Loucy (cell line): ENCODE measurements at regions not wholly inside any gene's neighbourhood (a gene's known extent, or its start where the extent isn't known, plus 50 kb on each side); places are given as distances from the start of the nearest gene placed in this dataset.

Source experiments
- H2AFZ ChIP-seq: fragments of 200-600 bp; sonication (generic); 2 replicates; pipeline ENCODE4 v1.6.0; 2016; ENCODE audit warnings: antibody characterized with exemption, mild to moderate bottlenecking, low read length, moderate library complexity
- H3F3A ChIP-seq: fragments of 200-600 bp; 2 replicates; pipeline ENCODE4 v1.6.0; 2016; ENCODE audit warnings: antibody characterized with exemption, low read depth, mild to moderate bottlenecking
- H3K27me3 ChIP-seq: fragments of 200-600 bp; sonication (generic); 2 replicates; pipeline ENCODE4 v1.6.1; 2014; ENCODE audit warnings: low read length, mild to moderate bottlenecking; ENCODE audit not compliant: insufficient read depth, poor library complexity, severe bottlenecking
- H3K36me3 ChIP-seq: fragments of 200-600 bp; sonication (generic); 2 replicates; pipeline ENCODE4 v1.6.1; 2016; ENCODE audit warnings: low read length; ENCODE audit not compliant: insufficient read depth
- H3K4me1 ChIP-seq: fragments of 200-600 bp; sonication (generic); 2 replicates; pipeline ENCODE4 v1.5.1; 2014; ENCODE audit warnings: low read length, mild to moderate bottlenecking; ENCODE audit not compliant: insufficient read depth, poor library complexity, severe bottlenecking
- H3K4me2 ChIP-seq: fragments of 200-600 bp; sonication (generic); 2 replicates; pipeline ENCODE4 v1.6.0; 2014; ENCODE audit warnings: antibody characterized with exemption, low read length, low read depth, mild to moderate bottlenecking; ENCODE audit not compliant: poor library complexity, severe bottlenecking
- H3K4me3 ChIP-seq: fragments of 200-600 bp; sonication (generic); 2 replicates; pipeline ENCODE4 v1.5.1; 2014; ENCODE audit warnings: low read length, mild to moderate bottlenecking, mixed read lengths; ENCODE audit not compliant: poor library complexity, severe bottlenecking
- H3K79me2 ChIP-seq: fragments of 200-600 bp; sonication (generic); 2 replicates; pipeline ENCODE4 v1.6.1; 2014; ENCODE audit warnings: low read length; ENCODE audit not compliant: insufficient read depth
- H3K9ac ChIP-seq: fragments of 200-600 bp; sonication (generic); 2 replicates; pipeline ENCODE4 v1.6.0; 2014; ENCODE audit warnings: mild to moderate bottlenecking, low read depth, low read length, moderate library complexity; ENCODE audit not compliant: poor library complexity, severe bottlenecking
- H3K9me2 ChIP-seq: fragments of 200-600 bp; sonication (generic); replicated peaks from 2 replicates; pipeline ENCODE4 v1.6.1; 2016; ENCODE audit warnings: low read depth, low read length, mixed read lengths
- H3K9me3 ChIP-seq: fragments of 200-600 bp; sonication (generic); 2 replicates; pipeline ENCODE4 v1.6.1; 2014; ENCODE audit warnings: mild to moderate bottlenecking, antibody characterized with exemption, low read length, low read depth; ENCODE audit not compliant: insufficient read depth
- H4K20me1 ChIP-seq: fragments of 200-600 bp; sonication (generic); 2 replicates; pipeline ENCODE4 v1.6.0; 2014; ENCODE audit warnings: antibody characterized with exemption, low read length, mild to moderate bottlenecking; ENCODE audit not compliant: insufficient read depth, poor library complexity, severe bottlenecking
- EZH2phosphoT487 ChIP-seq: fragments of 200-600 bp; IDR thresholded peaks from 2 replicates; pipeline ENCODE4 v1.6.1; 2018; ENCODE audit warnings: antibody characterized with exemption, mild to moderate bottlenecking, moderate library complexity, borderline replicate concordance
- TF ChIP-seq, protein P1 (sequence below): fragments of 200-600 bp; sonication (generic); conservative IDR thresholded peaks from 2 replicates; pipeline ENCODE4 v1.5.1; 2014; ENCODE audit warnings: mild to moderate bottlenecking, antibody characterized with exemption, low read length

DNA sequence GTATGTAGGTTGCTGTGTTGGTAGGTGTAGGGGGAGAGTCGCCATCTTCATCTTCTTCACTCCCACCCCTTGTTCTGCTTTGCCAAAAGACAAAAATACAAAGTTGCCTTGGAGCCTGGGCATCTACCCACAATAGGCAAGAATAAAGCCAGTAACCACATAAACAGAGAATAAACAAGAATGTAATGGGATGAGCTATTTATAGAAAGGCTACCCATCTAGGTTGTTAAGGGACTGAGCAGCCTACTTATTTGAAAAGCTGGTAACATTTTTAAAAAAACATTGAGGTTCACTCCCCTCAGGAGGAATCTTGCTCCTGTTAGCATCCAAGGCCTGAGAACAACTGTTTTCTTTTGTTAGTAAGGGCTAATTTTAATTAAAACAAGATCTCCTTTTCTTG is 301.4 kb upstream of the STXBP5 start:
- H2AFZ ChIP-seq = no peak overlapping the region
- no peak overlapping the region for H3K4me2 ChIP-seq
- H3K9me2 ChIP-seq = no peaks in the 10 kb centered on the region
- H3K9me3 ChIP-seq = no peaks in the 10 kb centered on the region
- TF ChIP-seq, protein P1, sequence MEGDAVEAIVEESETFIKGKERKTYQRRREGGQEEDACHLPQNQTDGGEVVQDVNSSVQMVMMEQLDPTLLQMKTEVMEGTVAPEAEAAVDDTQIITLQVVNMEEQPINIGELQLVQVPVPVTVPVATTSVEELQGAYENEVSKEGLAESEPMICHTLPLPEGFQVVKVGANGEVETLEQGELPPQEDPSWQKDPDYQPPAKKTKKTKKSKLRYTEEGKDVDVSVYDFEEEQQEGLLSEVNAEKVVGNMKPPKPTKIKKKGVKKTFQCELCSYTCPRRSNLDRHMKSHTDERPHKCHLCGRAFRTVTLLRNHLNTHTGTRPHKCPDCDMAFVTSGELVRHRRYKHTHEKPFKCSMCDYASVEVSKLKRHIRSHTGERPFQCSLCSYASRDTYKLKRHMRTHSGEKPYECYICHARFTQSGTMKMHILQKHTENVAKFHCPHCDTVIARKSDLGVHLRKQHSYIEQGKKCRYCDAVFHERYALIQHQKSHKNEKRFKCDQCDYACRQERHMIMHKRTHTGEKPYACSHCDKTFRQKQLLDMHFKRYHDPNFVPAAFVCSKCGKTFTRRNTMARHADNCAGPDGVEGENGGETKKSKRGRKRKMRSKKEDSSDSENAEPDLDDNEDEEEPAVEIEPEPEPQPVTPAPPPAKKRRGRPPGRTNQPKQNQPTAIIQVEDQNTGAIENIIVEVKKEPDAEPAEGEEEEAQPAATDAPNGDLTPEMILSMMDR = no peak
- no peak for TF ChIP-seq EZH2phosphoT487
- H4K20me1 ChIP-seq = no peaks in the 10 kb centered on the region
- peaks cover 6% of the 10 kb centered on the region for H3K4me1 ChIP-seq
- no peaks in the 10 kb centered on the region for H3K79me2 ChIP-seq
- no peak overlapping the region for H3K9ac ChIP-seq
- no peak overlapping the region for H3K4me3 ChIP-seq
- no peaks in the 10 kb centered on the region for H3K27me3 ChIP-seq
- H3F3A ChIP-seq = no peaks in the 10 kb centered on the region
- H3K36me3 ChIP-seq = no peaks in the 10 kb centered on the region

DNA sequence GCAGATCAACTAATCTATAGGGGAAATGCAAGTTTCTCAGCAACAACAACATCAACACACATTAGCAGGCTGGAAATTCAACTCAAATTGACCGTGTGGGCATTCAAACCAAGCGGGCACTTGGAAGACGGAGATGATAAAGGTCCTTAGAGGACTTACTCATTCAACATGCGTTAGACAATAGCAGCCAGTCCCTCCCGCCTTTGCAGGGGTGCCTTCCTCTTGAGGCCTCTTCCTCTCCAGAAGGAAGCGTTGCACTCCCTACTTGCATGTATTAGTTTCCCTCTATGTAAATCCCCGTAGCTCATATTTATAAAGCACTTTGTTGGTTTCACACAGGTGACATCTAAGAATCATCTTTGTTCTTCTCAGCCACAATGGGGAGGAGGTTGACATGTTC is 300.8 kb upstream of the STXBP5 start:
- no peaks in the 10 kb centered on the region for H3K9me2 ChIP-seq
- no peaks in the 10 kb centered on the region for H3K79me2 ChIP-seq
- TF ChIP-seq, protein P1 = no peak
- TF ChIP-seq EZH2phosphoT487 = no peak
- no peaks in the 10 kb centered on the region for H3K9me3 ChIP-seq
- no peak overlapping the region for H3K9ac ChIP-seq
- H3K27me3 ChIP-seq = no peaks in the 10 kb centered on the region
- no peak overlapping the region for H2AFZ ChIP-seq
- no peaks in the 10 kb centered on the region for H3K36me3 ChIP-seq
- peaks cover 6% of the 10 kb centered on the region for H3K4me1 ChIP-seq
- H3K4me3 ChIP-seq = no peak overlapping the region
- no peaks in the 10 kb centered on the region for H4K20me1 ChIP-seq
- no peak overlapping the region for H3K4me2 ChIP-seq
- no peaks in the 10 kb centered on the region for H3F3A ChIP-seq

DNA sequence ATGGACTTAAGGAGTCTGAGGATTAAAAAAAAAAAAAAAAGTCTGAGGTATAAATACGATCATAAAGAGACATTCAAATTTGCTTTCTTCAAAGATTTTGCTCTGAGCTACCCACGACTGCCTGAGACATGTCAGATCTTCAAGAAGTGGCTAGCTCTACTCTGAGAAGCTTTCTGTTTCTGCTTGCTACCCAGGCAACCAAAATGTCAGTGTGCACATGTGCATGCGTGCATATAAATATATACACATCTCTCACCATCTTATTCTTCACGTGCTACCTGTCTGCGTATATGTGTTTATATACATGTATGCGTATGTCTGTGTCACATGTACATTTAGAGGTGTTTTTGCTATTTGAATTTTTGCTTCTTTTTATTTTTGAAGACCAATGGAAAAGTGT is 299.6 kb upstream of the STXBP5 start:
- no peaks in the 10 kb centered on the region for H3F3A ChIP-seq
- H3K4me1 ChIP-seq = peaks cover 6% of the 10 kb centered on the region
- no peak overlapping the region for H3K4me3 ChIP-seq
- no peaks in the 10 kb centered on the region for H3K9me3 ChIP-seq
- no peaks in the 10 kb centered on the region for H3K36me3 ChIP-seq
- no peaks in the 10 kb centered on the region for H4K20me1 ChIP-seq
- no peaks in the 10 kb centered on the region for H3K27me3 ChIP-seq
- H3K9ac ChIP-seq = no peak overlapping the region
- H3K4me2 ChIP-seq = no peak overlapping the region
- TF ChIP-seq, protein P1 = no peak
- TF ChIP-seq EZH2phosphoT487 = no peak
- H2AFZ ChIP-seq = no peak overlapping the region
- H3K9me2 ChIP-seq = no peaks in the 10 kb centered on the region
- H3K79me2 ChIP-seq = no peaks in the 10 kb centered on the region
